Mucosa of descending colon (tissue), 3 donors: ENCODE measurements at regions not wholly inside any gene's neighbourhood (a gene's known extent, or its start where the extent isn't known, plus 50 kb on each side); places are given as distances from the start of the nearest gene placed in this dataset.
"Not testable (repeated sequence)": the region's sequence is repeated elsewhere in the genome, so short reads cannot be mapped to it uniquely, and the experiment has no call there.

Experiments
- ATAC-seq: fragments of 200-7000 bp; cut with Tn5 transposase; one replicate; pipeline ENCODE4 v1.9.1; 2020; ENCODE audit warnings: mild to moderate bottlenecking, moderate library complexity
- DNase-seq, 3 donors: peaks; one replicate each; pipeline ENCODE4 v3.0.0-alpha.2; 2020
- H3K36me3 ChIP-seq: fragments of 200-600 bp; one replicate; pipeline ENCODE4 v1.8.0; 2021; ENCODE audit warnings: low read depth, mild to moderate bottlenecking
- H3K4me1 ChIP-seq: fragments of 200-600 bp; one replicate; pipeline ENCODE4 v1.8.0; 2021; ENCODE audit warnings: low read depth, mild to moderate bottlenecking
- H3K4me3 ChIP-seq: fragments of 200-600 bp; one replicate; pipeline ENCODE4 v1.8.0; 2021; ENCODE audit warnings: mild to moderate bottlenecking
- H3K9me3 ChIP-seq: fragments of 200-600 bp; one replicate; pipeline ENCODE4 v1.8.0; 2021; ENCODE audit warnings: mild to moderate bottlenecking
- intact Hi-C, 2 donors: fragments of 100-400 bp; cut with DNase I in 1 of 2; cut with micrococcal nuclease in 1 of 2; formaldehyde crosslinking; loops; one replicate each; pipeline versions ENCODE4 v1.11.0 to v1.11.1; 2022; cut with DNase I, micrococcal nuclease
- TF ChIP-seq, protein P1 (sequence below): fragments of 200-600 bp; IDR thresholded peaks from one replicate; pipeline ENCODE4 v1.8.0; 2022; ENCODE audit warnings: antibody characterized with exemption, mild to moderate bottlenecking
- donor health status: DM: no; HTN: no; CAD: no; lungs with moderate emphysema.
- donor health status: DM: no; HTN: no; CAD: no.
- donor health status: DM: no; HTN: yes; CAD: no.

DNA sequence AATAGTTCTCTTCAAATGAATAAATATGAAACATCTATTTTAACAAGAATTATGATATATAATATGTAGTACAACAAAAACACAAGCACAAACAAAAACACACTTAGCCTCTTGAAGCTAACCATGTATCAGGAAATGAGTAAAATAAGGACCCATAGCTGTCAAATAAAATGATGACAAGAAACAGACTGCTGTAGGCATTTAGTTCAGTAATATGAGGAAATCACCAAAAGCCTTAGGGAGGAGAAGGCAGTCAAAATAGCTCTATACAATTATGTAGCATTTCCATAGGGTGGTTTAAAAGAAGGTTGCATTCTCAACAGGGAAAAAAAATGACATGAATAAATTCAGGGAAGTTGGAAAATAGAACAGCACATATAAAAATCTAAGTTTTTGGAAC is 163.4 kb downstream of the PCDH20 start:
- TF ChIP-seq, protein P1, sequence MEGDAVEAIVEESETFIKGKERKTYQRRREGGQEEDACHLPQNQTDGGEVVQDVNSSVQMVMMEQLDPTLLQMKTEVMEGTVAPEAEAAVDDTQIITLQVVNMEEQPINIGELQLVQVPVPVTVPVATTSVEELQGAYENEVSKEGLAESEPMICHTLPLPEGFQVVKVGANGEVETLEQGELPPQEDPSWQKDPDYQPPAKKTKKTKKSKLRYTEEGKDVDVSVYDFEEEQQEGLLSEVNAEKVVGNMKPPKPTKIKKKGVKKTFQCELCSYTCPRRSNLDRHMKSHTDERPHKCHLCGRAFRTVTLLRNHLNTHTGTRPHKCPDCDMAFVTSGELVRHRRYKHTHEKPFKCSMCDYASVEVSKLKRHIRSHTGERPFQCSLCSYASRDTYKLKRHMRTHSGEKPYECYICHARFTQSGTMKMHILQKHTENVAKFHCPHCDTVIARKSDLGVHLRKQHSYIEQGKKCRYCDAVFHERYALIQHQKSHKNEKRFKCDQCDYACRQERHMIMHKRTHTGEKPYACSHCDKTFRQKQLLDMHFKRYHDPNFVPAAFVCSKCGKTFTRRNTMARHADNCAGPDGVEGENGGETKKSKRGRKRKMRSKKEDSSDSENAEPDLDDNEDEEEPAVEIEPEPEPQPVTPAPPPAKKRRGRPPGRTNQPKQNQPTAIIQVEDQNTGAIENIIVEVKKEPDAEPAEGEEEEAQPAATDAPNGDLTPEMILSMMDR = no peak
- Histone ChIP-seq H3K4me1 (no peaks in the 10 kb centered on the region), H3K4me3 (no peak overlapping the region), H3K9me3 (no peaks in the 10 kb centered on the region), H3K36me3 (no peaks in the 10 kb centered on the region)
- DNase-seq (no peak), ATAC-seq (no peak)
- intact Hi-C loops = no loop called here

DNA sequence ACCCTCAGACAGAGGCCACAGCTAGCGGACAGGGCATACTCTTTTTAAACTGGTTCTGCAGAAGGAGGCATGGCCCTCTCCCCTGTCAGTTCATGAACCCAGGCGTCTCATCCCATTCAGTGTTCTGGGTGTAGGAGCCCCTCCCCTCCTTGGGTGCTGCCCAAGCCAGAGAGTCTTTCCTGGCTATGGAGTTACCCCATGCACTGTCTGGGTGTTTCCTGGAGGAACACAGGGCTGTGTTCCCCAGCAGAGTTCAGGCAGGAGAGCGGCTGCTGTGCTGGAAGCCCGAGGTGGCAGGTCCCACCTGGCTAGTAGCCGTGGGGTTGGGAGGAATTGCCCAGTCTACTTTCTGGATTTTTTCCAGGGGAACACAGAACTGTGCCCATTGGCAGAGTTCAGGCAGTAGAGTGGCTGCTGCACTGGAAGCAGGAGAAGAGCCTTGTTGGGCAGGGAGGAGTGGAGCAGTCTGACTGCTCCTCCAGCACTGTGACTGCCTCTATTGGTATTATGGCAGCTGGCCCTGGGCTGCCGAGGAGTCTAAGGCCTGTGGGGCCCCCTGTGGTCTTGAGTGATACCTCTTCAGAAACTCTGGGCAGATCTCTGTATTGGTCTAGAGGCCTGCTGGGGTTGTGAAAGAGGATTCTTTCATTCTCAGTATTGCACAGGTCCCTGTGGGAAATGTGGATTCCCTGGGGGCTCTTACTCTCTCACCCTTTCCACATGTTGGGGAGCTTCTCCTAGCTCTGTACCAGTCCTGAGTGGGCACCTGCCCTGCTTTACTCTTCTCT is 168.3 kb downstream of the PCDH20 start:
- TF ChIP-seq, protein P1 = no peak
- ATAC-seq (no peak), DNase-seq (peak in 1 of 3 donors; percentile 21)
- intact Hi-C loops = no loop called here
- Histone ChIP-seq H3K36me3 (no peaks in the 10 kb centered on the region), H3K4me3 (no peak overlapping the region), H3K4me1 (no peaks in the 10 kb centered on the region), H3K9me3 (no peaks in the 10 kb centered on the region)

DNA sequence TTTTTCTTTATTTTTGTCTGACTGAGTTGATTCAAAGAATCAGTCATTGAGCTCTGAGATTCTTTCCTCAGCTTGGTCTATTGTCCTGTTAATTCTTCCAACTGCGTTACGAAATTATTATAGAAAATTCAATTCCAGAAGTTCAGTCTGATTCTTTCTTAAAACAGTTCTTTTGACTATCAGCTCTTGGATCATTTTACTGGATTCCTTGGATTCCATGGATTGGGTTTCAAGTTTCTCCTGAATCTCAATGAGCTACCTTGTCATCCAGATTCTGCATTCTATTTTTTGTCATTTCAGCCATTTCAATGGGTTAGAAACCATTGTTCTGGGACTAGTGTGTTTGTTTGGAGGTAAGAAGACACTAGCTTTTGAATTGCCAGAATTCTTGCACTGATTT is 169.3 kb downstream of the PCDH20 start:
- TF ChIP-seq, protein P1 = no peak
- Histone ChIP-seq H3K4me1 (no peaks in the 10 kb centered on the region), H3K4me3 (no peak overlapping the region), H3K36me3 (no peaks in the 10 kb centered on the region), H3K9me3 (no peaks in the 10 kb centered on the region)
- ATAC-seq (no peak), DNase-seq (no peak)
- intact Hi-C loops = no loop called here

DNA sequence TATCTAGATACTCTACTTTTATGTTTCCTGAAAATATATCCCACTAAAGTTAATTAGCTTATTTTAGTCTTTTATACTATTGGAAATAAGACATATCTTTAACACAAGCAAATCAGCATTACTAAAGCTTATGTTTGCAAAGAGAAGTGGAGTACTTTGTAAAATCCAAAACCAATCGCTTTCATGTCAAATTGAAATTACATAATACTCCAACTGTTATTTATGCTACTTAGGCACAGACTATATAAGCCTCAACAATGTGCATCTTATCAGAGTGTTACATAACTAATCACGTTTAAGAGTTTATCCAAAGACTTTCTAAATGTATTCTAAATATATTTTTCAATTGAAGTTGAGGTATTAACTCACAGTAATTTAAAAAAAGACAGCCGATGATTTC is 200.0 kb downstream of the PCDH20 start:
- no peak for DNase-seq
- H3K4me3 ChIP-seq = no peak overlapping the region
- no peak for ATAC-seq
- H3K9me3 ChIP-seq = no peaks in the 10 kb centered on the region
- intact Hi-C loops = no loop called here
- TF ChIP-seq, protein P1 = no peak
- no peaks in the 10 kb centered on the region for H3K4me1 ChIP-seq
- no peaks in the 10 kb centered on the region for H3K36me3 ChIP-seq

DNA sequence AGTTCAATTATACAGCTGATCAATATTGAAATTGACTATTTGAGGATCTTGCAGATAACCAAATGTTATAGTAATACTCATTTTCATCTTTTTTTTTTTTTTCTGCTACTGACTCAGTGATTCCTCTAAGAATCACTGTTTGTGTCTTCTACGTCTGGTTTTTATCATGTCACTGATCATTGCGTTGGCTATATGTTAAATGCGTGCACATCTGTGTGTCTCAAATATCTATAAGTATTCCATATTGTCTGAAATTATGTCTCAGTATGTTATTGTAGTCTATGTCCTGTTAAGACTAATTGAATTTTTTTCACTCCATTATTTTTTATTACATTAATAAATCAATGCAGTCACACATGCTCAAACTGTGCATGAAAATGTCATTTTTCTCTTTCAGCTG is 200.5 kb downstream of the PCDH20 start:
- H3K9me3 ChIP-seq = no peaks in the 10 kb centered on the region
- TF ChIP-seq, protein P1 = no peak
- H3K4me1 ChIP-seq = no peaks in the 10 kb centered on the region
- no peak overlapping the region for H3K4me3 ChIP-seq
- intact Hi-C loops = no loop called here
- ATAC-seq (no peak), DNase-seq (no peak)
- H3K36me3 ChIP-seq = no peaks in the 10 kb centered on the region

DNA sequence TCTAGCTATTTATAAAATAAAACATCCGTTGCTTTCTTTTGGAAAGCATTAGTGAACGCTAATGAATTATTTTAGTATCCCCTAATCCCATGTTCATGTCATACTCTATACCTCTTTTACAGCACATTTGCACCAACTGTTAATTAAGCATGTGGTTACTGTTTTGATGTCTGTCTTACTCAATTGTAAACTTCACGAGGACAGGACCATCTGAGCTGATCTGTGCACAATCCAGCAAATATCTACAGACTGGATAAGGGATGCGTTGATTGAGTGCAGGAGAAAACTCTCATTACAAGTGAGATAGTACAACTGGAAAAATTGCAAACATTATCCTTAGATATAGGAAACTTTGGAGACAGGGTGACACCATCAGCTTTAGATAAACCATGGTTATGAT is 201.1 kb downstream of the PCDH20 start:
- ATAC-seq = no peak
- intact Hi-C loops = no loop called here
- Histone ChIP-seq H3K9me3 (no peaks in the 10 kb centered on the region), H3K4me3 (no peak overlapping the region), H3K36me3 (no peaks in the 10 kb centered on the region), H3K4me1 (no peaks in the 10 kb centered on the region)
- DNase-seq = no peak
- TF ChIP-seq, protein P1 = no peak

DNA sequence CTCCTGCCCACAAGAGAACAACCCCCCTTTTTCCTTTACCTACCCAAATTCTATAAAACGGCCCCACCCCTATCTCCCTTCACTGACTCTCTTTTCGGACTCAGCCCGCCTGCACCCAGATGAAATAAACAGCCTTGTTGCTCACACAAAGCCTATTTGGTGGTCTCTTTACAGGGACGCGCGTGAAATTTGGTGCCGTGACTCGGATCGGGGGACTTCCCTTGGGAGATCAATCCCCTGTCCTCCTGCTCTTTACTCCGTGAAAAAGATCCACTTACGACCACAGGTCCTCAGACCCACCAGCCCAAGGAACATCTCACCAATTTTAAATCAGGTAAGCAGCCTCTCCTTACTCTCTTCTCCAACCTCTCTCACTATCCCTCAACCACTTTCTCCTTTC is 209.8 kb downstream of the PCDH20 start:
- H3K4me3 ChIP-seq, H3K4me1 ChIP-seq, ATAC-seq, H3K9me3 ChIP-seq, intact Hi-C loops, H3K36me3 ChIP-seq: not testable (repeated sequence)
- peak in 1 of 3 donors; percentile 27 for DNase-seq
